DOHH2 (cell line): ENCODE measurements at regions not wholly inside any gene's neighbourhood (a gene's known extent, or its start where the extent isn't known, plus 50 kb on each side); places are given as distances from the start of the nearest gene placed in this dataset.

Source experiments
- H3F3A ChIP-seq: fragments of 200-600 bp; sonication (generic), shearing (Covaris generic); 2 replicates; pipeline ENCODE4 v1.6.0; 2016; ENCODE audit warnings: antibody characterized with exemption, mild to moderate bottlenecking; ENCODE audit not compliant: control insufficient read depth, insufficient read depth
- H3K27ac ChIP-seq: fragments of 200-600 bp; sonication (generic); 2 replicates; pipeline ENCODE4 v1.5.1; 2014; ENCODE audit warnings: low read depth, mild to moderate bottlenecking, low read length, moderate library complexity
- H3K27me3 ChIP-seq: fragments of 200-600 bp; sonication (generic); 2 replicates; pipeline ENCODE4 v1.6.1; 2014; ENCODE audit warnings: mild to moderate bottlenecking, low read length, mixed read lengths; ENCODE audit not compliant: control insufficient read depth
- H3K36me3 ChIP-seq: fragments of 200-600 bp; sonication (generic); 2 replicates; pipeline ENCODE4 v1.6.1; 2014; ENCODE audit warnings: mild to moderate bottlenecking, low read length, moderate library complexity, mixed read lengths; ENCODE audit not compliant: control insufficient read depth
- H3K4me1 ChIP-seq: fragments of 200-600 bp; sonication (generic); 2 replicates; pipeline ENCODE4 v1.6.1; 2014; ENCODE audit warnings: mild to moderate bottlenecking, low read length, mixed read lengths; ENCODE audit not compliant: control insufficient read depth
- H3K4me2 ChIP-seq: fragments of 200-600 bp; sonication (generic); 2 replicates; pipeline ENCODE4 v1.6.0; 2014; ENCODE audit warnings: mild to moderate bottlenecking, low read length, moderate library complexity
- H3K4me3 ChIP-seq: fragments of 200-600 bp; sonication (generic); 2 replicates; pipeline ENCODE4 v1.5.1; 2014; ENCODE audit warnings: mild to moderate bottlenecking, low read length, mixed read lengths
- H3K79me2 ChIP-seq: fragments of 200-600 bp; sonication (generic); 2 replicates; pipeline ENCODE4 v1.6.1; 2014; ENCODE audit warnings: mild to moderate bottlenecking, low read length, mixed read lengths; ENCODE audit not compliant: control insufficient read depth
- H3K9me2 ChIP-seq: fragments of 200-600 bp; sonication (generic); replicated peaks from 2 replicates; pipeline ENCODE4 v1.6.1; 2014; ENCODE audit warnings: mild to moderate bottlenecking, low read length, mixed read lengths; ENCODE audit not compliant: control insufficient read depth
- H3K9me3 ChIP-seq: fragments of 200-600 bp; sonication (generic); 2 replicates; pipeline ENCODE4 v1.6.1; 2014; ENCODE audit warnings: antibody characterized with exemption, low read length, mixed read lengths; ENCODE audit not compliant: control insufficient read depth, insufficient read depth
- H4K20me1 ChIP-seq: fragments of 200-600 bp; sonication (generic); 2 replicates; pipeline ENCODE4 v1.6.0; 2014; ENCODE audit warnings: low read depth, mild to moderate bottlenecking, antibody characterized with exemption, low read length, moderate library complexity; ENCODE audit not compliant: control insufficient read depth, insufficient read depth
- EZH2phosphoT487 ChIP-seq: fragments of 200-600 bp; sonication (generic); IDR thresholded peaks from 2 replicates; pipeline ENCODE4 v1.6.1; 2017; ENCODE audit warnings: borderline replicate concordance, mild to moderate bottlenecking, antibody characterized with exemption, low read length, moderate library complexity, mixed read lengths
- TF ChIP-seq, protein P1 (sequence below): fragments of 200-600 bp; sonication (generic); IDR thresholded peaks from one replicate; pipeline ENCODE4 v1.5.1; 2014; ENCODE audit warnings: antibody characterized with exemption, mild to moderate bottlenecking, low read depth, low read length; ENCODE audit not compliant: poor library complexity, severe bottlenecking

DNA sequence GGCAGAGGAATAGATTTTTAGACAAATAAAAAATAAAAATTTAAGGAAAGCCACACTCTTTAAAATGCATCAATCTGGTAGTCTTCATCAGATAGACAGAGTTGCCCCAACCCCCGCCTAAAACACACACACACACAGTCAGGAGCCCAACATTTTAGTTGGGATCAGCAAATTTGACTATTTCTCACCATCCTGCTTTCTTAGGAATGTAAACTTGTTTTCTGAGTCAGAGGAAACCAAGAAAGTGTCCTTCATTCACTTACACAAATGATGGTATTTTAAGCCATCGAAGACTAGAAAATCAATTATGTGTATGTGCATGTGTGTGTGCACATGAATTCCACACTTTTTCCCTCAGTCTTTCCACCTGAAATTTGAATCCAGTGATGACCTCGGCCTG, 1657.5 kb downstream of the SLITRK1 start:
- Histone ChIP-seq H3K79me2 (no peaks in the 10 kb centered on the region), H4K20me1 (no peaks in the 10 kb centered on the region)

DNA sequence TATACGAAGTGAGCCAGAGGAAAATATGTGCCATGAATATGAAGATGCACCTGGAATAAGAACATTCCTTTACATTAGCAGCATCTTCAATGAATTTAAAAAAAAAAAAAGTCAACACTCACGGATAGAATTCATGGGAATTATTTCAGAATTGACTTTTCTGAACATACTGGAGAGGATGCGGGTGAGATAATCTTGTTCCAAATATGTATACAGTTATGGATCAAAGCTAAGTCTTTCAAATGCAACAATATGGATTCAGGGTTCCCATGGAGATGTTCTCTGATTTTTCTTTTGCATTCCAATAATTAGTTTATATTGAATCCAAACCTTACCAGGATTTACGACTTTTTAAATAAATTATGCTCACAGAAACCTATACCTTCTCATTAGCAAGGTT, 1660.7 kb downstream of the SLITRK1 start:
- no peak overlapping the region for H3K4me2 ChIP-seq
- H3K27me3 ChIP-seq, result no peaks in the 10 kb centered on the region
- no peaks in the 10 kb centered on the region for H3K36me3 ChIP-seq
- TF ChIP-seq, protein P1, sequence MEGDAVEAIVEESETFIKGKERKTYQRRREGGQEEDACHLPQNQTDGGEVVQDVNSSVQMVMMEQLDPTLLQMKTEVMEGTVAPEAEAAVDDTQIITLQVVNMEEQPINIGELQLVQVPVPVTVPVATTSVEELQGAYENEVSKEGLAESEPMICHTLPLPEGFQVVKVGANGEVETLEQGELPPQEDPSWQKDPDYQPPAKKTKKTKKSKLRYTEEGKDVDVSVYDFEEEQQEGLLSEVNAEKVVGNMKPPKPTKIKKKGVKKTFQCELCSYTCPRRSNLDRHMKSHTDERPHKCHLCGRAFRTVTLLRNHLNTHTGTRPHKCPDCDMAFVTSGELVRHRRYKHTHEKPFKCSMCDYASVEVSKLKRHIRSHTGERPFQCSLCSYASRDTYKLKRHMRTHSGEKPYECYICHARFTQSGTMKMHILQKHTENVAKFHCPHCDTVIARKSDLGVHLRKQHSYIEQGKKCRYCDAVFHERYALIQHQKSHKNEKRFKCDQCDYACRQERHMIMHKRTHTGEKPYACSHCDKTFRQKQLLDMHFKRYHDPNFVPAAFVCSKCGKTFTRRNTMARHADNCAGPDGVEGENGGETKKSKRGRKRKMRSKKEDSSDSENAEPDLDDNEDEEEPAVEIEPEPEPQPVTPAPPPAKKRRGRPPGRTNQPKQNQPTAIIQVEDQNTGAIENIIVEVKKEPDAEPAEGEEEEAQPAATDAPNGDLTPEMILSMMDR, result no peak
- no peak for TF ChIP-seq EZH2phosphoT487
- H3K9me2 ChIP-seq, result no peaks in the 10 kb centered on the region
- H3K27ac ChIP-seq, result no peak overlapping the region
- no peaks in the 10 kb centered on the region for H3K79me2 ChIP-seq
- H3K4me1 ChIP-seq, result no peaks in the 10 kb centered on the region
- no peaks in the 10 kb centered on the region for H4K20me1 ChIP-seq
- H3K4me3 ChIP-seq, result no peak overlapping the region
- H3F3A ChIP-seq, result no peaks in the 10 kb centered on the region
- no peaks in the 10 kb centered on the region for H3K9me3 ChIP-seq

More for the DNA sequence above, 1657.5 kb downstream of the SLITRK1 start:
- TF ChIP-seq, protein P1, result no peak
- TF ChIP-seq EZH2phosphoT487, result no peak
- Histone ChIP-seq H3K36me3 (no peaks in the 10 kb centered on the region), H3K9me2 (no peaks in the 10 kb centered on the region), H3K27me3 (no peaks in the 10 kb centered on the region), H3K4me1 (no peaks in the 10 kb centered on the region), H3F3A (no peaks in the 10 kb centered on the region), H3K27ac (no peak overlapping the region), H3K4me3 (no peak overlapping the region), H3K4me2 (no peak overlapping the region), H3K9me3 (no peaks in the 10 kb centered on the region)

DNA sequence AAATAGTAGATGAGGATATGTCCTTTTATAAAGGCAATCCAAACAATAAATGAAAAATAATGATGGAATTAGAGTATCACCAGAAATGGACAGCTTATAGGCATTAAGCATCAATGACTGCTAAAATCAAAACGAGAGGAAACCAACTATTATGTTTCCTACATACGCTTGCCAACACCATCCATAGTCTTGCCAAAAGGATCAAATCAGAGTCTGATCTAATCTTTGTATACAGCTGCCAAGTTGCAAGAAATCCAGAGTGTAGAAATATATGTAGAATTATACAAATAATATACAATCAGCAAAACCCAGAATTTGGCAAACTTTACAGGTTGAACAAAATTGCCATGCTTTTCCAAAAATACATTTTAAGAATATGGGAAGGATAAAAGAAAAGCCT, 1661.6 kb downstream of the SLITRK1 start:
- H3K9me3 ChIP-seq, result no peaks in the 10 kb centered on the region; the same call in 1 of the 2 replicates
- no peaks in the 10 kb centered on the region for H3K27me3 ChIP-seq
- no peaks in the 10 kb centered on the region for H4K20me1 ChIP-seq
- no peaks in the 10 kb centered on the region for H3K9me2 ChIP-seq
- no peaks in the 10 kb centered on the region for H3K36me3 ChIP-seq
- H3K4me2 ChIP-seq, result no peak overlapping the region
- no peak overlapping the region for H3K27ac ChIP-seq
- H3K79me2 ChIP-seq, result no peaks in the 10 kb centered on the region
- TF ChIP-seq, protein P1, result no peak
- H3K4me1 ChIP-seq, result no peaks in the 10 kb centered on the region
- no peak overlapping the region for H3K4me3 ChIP-seq
- H3F3A ChIP-seq, result no peaks in the 10 kb centered on the region

DNA sequence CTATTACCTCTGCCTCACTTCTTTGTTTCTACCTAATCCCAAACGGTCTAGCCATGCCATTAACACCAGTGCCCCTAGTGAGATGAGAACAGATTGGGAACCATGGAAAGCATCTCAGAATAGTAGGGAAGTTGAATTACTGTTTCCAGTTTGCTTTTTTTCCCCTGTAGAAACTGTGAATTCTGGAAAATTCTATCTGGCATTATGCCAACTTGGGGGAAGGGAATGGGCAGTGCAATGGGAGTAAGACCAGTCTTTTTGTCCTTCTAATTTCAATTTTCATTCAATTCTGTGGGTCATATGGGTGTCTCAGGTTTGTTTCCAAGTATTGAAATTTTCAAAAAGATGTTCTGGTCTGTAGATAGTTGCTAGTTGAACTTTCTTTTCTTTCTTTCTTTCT, 1666.1 kb downstream of the SLITRK1 start:
- H3K27me3 ChIP-seq, result no peaks in the 10 kb centered on the region
- no peak overlapping the region for H3K4me2 ChIP-seq
- no peaks in the 10 kb centered on the region; the same call in 1 of the 2 replicates for H3K9me3 ChIP-seq
- no peaks in the 10 kb centered on the region for H3K36me3 ChIP-seq
- no peak overlapping the region for H3K27ac ChIP-seq
- no peaks in the 10 kb centered on the region for H3K9me2 ChIP-seq
- H3K79me2 ChIP-seq, result no peaks in the 10 kb centered on the region
- no peaks in the 10 kb centered on the region for H3K4me1 ChIP-seq
- H4K20me1 ChIP-seq, result no peaks in the 10 kb centered on the region
- no peaks in the 10 kb centered on the region for H3F3A ChIP-seq
- no peak for TF ChIP-seq EZH2phosphoT487
- TF ChIP-seq, protein P1, result no peak
- no peak overlapping the region for H3K4me3 ChIP-seq
